CD8-positive, alpha-beta memory T cell (primary cell): ENCODE measurements at regions not wholly inside any gene's neighbourhood (a gene's known extent, or its start where the extent isn't known, plus 50 kb on each side); places are given as distances from the start of the nearest gene placed in this dataset.

Experiments used
- CTCF ChIA-PET: fragments of 350-600 bp; sonication (Branson Sonifier 250); formaldehyde crosslinking; loops from one replicate; lab custom pipeline; 2021; ENCODE audit warnings: antibody characterized with exemption; lab: Charles Lee
- POLR2A ChIA-PET: fragments of 350-600 bp; sonication (Branson Sonifier 250); formaldehyde crosslinking; loops from one replicate; lab custom pipeline; 2021; ENCODE audit warnings: antibody characterized with exemption; lab: Charles Lee
- DNase-seq, 5 donors: peaks; one replicate each; pipeline versions ENCODE4 v3.0.0 to v3.0.0-alpha.2; 2020 to 2022; ENCODE audit warnings: mixed read lengths in 1 of 5
- H3K27ac ChIP-seq: one replicate; pipeline ENCODE4 v1.7.0; 2013; ENCODE audit warnings: low read depth, mild to moderate bottlenecking, low read length, moderate library complexity
- H3K27me3 ChIP-seq: 2 replicates; pipeline ENCODE4 v1.7.0; 2013; ENCODE audit warnings: low read length, mild to moderate bottlenecking; ENCODE audit not compliant: insufficient read depth, poor library complexity, severe bottlenecking
- H3K36me3 ChIP-seq: 2 replicates; pipeline ENCODE4 v1.7.0; 2013; ENCODE audit warnings: mild to moderate bottlenecking, low read length, moderate library complexity; ENCODE audit not compliant: insufficient read depth
- H3K4me1 ChIP-seq: 2 replicates; pipeline ENCODE4 v1.7.0; 2013; ENCODE audit warnings: mild to moderate bottlenecking, low read length, moderate library complexity; ENCODE audit not compliant: insufficient read depth
- H3K4me3 ChIP-seq: 2 replicates; pipeline ENCODE4 v1.7.0; 2013; ENCODE audit warnings: mild to moderate bottlenecking, low read length
- H3K9me3 ChIP-seq: 2 replicates; pipeline ENCODE4 v1.7.0; 2013; ENCODE audit warnings: mild to moderate bottlenecking, low read length
- H3K27ac Mint-ChIP-seq, 8 donors: one replicate each; pipeline ENCODE4 v1.8.0; 2020 to 2021; ENCODE audit warnings: mixed read lengths in 8 of 8, mild to moderate bottlenecking in 6 of 8, inconsistent platforms in 3 of 8, moderate library complexity in 3 of 8
- H3K27me3 Mint-ChIP-seq, 2 donors: one replicate each; pipeline ENCODE4 v1.8.0; 2020 to 2021; ENCODE audit warnings: mixed read lengths in 2 of 2, mild to moderate bottlenecking in 1 of 2, moderate library complexity in 1 of 2
- H3K36me3 Mint-ChIP-seq, 3 donors: one replicate each; pipeline ENCODE4 v1.8.0; 2020 to 2021; ENCODE audit warnings: mixed read lengths in 3 of 3, inconsistent platforms in 1 of 3, mild to moderate bottlenecking in 1 of 3
- H3K4me1 Mint-ChIP-seq, 3 donors: one replicate each; pipeline ENCODE4 v1.8.0; 2020 to 2021; ENCODE audit warnings: mixed read lengths in 3 of 3, inconsistent platforms in 1 of 3, mild to moderate bottlenecking in 1 of 3
- H3K4me3 Mint-ChIP-seq, 7 donors: one replicate each; pipeline ENCODE4 v1.8.0; 2020 to 2021; ENCODE audit warnings: mixed read lengths in 7 of 7, mild to moderate bottlenecking in 6 of 7, moderate library complexity in 4 of 7, inconsistent platforms in 2 of 7
- H3K9me3 Mint-ChIP-seq, 5 donors: one replicate each; pipeline ENCODE4 v1.8.0; 2020 to 2022; ENCODE audit warnings: mixed read lengths in 5 of 5, mild to moderate bottlenecking in 3 of 5, moderate library complexity in 2 of 5, inconsistent platforms in 1 of 5

DNA sequence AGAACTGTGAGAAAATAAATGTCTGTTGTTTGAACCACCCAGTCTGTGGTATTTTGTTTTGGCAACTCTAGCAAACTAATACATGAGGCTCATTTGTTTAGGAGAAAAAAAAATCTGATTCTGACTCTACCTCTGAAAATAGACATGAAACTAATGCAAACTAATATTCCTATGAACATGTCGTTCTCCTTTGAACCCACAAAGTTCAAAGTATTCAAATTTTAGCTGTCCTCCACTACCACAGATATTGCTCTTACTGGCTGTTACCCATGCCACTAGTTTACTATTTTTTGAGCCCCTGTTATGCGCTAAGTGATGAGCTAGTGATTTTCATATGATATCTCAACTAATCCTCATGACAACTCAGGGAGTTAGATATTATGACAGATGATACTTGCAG lies 58.8 kb upstream of the ZNF804B start:
- no peak for DNase-seq
- Histone ChIP-seq H3K4me3 (no peak overlapping the region), H3K27me3 (no peaks in the 10 kb centered on the region), H3K36me3 (no peaks in the 10 kb centered on the region), H3K9me3 (no peaks in the 10 kb centered on the region), H3K4me1 (no peaks in the 10 kb centered on the region), H3K27ac (no peak overlapping the region)
- no peaks in the 10 kb centered on the region for H3K27me3 Mint-ChIP-seq
- no peak overlapping the region for H3K27ac Mint-ChIP-seq
- no peaks in the 10 kb centered on the region for H3K4me1 Mint-ChIP-seq
- ChIA-PET CTCF (no interaction called here), POLR2A (no interaction called here)
- peaks cover 0 to 4% (median 0%) of the 10 kb centered on the region in 5 donors for H3K9me3 Mint-ChIP-seq
- H3K36me3 Mint-ChIP-seq, result no peaks in the 10 kb centered on the region
- no peak overlapping the region for H3K4me3 Mint-ChIP-seq

DNA sequence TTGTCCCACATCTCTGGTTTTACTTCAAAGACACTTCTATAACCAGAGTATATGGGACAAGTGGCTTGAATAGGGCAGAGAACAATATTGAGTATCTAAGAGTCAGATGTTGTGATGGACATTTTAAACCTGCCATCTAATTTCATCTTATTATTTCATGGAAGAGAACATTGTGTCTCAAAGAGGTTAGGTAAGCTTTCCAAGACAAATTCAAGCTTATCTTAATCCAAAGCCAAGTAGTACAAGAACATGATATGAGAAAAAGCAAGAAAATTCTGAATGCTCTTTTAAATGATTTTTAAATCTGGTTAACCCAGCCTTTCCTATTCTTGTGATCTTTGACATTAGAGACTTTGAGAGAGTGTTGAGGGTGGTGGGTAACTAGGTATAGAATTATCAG lies 65.3 kb upstream of the ZNF804B start:
- no peak overlapping the region for H3K27ac Mint-ChIP-seq
- Histone ChIP-seq H3K9me3 (no peaks in the 10 kb centered on the region), H3K36me3 (no peaks in the 10 kb centered on the region), H3K27me3 (no peaks in the 10 kb centered on the region), H3K4me1 (no peaks in the 10 kb centered on the region), H3K27ac (no peak overlapping the region), H3K4me3 (no peak overlapping the region)
- DNase-seq, result no peak
- H3K36me3 Mint-ChIP-seq, result no peaks in the 10 kb centered on the region
- H3K4me3 Mint-ChIP-seq, result no peak overlapping the region
- peaks cover 0 to 4% (median 0%) of the 10 kb centered on the region in 5 donors for H3K9me3 Mint-ChIP-seq
- no peaks in the 10 kb centered on the region for H3K4me1 Mint-ChIP-seq
- POLR2A ChIA-PET, result no interaction called here
- CTCF ChIA-PET, result no interaction called here
- H3K27me3 Mint-ChIP-seq, result no peaks in the 10 kb centered on the region

DNA sequence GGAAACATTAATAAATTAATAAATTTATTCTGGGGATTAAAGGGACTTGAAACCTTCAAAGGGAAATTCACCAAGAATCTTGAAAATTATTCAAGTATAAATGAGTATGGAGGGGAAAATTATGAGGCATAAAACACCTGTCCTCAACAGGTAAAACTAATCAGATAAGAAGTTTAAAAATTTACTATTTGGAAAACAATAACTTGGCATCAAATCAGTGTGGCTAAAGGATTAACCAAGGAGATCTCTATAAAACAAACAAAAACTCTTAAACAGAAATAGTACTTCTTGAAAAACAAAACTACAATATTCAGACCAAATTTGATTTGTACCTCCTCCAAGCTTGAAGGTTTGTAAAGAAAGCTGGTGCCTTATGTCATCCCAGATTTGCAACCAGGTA lies 66.4 kb upstream of the ZNF804B start:
- H3K36me3 ChIP-seq, result no peaks in the 10 kb centered on the region
- no peak for DNase-seq
- no peaks in the 10 kb centered on the region for H3K9me3 ChIP-seq
- H3K4me3 ChIP-seq, result no peak overlapping the region
- no peak overlapping the region for H3K27ac ChIP-seq
- Mint-ChIP-seq H3K9me3 (peaks cover 0 to 4% (median 0%) of the 10 kb centered on the region in 5 donors), H3K27ac (no peak overlapping the region), H3K4me1 (no peaks in the 10 kb centered on the region), H3K4me3 (no peak overlapping the region), H3K36me3 (no peaks in the 10 kb centered on the region), H3K27me3 (no peaks in the 10 kb centered on the region)
- ChIA-PET POLR2A (no interaction called here), CTCF (no interaction called here)
- no peaks in the 10 kb centered on the region for H3K4me1 ChIP-seq
- H3K27me3 ChIP-seq, result no peaks in the 10 kb centered on the region

DNA sequence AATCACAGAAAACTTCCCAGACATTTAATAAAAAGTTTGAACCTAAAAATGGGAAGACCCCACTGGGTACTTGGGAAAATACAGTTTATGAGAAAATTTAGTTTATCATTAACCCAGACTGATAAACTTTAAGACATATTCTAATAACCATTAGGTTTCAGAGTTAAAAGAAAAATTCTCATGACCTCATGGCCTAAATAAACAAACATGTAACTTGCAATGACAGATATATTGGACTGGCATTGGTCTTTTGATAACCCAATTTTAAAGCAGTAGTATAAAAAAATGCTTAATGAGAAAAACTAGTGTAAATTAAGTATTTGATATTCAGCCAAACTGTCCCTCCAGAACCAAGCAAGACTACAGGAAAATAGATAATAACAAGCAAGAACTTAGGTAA lies 67.0 kb upstream of the ZNF804B start:
- H3K4me1 Mint-ChIP-seq, result no peaks in the 10 kb centered on the region
- DNase-seq, result no peak
- peaks cover 0 to 4% (median 0%) of the 10 kb centered on the region in 5 donors for H3K9me3 Mint-ChIP-seq
- H3K27me3 Mint-ChIP-seq, result no peaks in the 10 kb centered on the region
- H3K4me3 Mint-ChIP-seq, result no peak overlapping the region
- no peaks in the 10 kb centered on the region for H3K36me3 ChIP-seq
- no peak overlapping the region for H3K27ac Mint-ChIP-seq
- no peaks in the 10 kb centered on the region for H3K27me3 ChIP-seq
- H3K4me3 ChIP-seq, result no peak overlapping the region
- CTCF ChIA-PET, result no interaction called here
- POLR2A ChIA-PET, result no interaction called here
- H3K9me3 ChIP-seq, result no peaks in the 10 kb centered on the region
- no peaks in the 10 kb centered on the region for H3K4me1 ChIP-seq
- H3K36me3 Mint-ChIP-seq, result no peaks in the 10 kb centered on the region
- no peak overlapping the region for H3K27ac ChIP-seq

DNA sequence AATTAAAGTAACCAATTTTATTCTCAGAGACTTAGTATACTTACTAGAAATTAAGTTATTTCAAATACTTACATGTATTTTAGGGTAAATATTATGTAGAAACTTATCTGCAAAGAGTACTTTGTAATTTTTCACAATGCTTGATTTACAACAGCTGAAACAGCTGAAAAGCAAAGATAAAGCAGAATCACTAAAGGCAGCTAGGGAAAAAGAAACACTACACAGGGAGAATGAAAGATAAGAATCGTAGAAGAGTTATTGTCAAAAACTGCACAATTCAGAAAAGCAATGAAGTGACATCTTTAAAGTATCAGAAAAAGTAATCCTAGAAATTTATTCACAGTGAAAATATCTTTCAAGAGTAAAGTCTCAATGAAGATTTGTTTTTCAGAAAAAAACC lies 69.7 kb upstream of the ZNF804B start:
- Histone ChIP-seq H3K9me3 (no peaks in the 10 kb centered on the region), H3K36me3 (no peaks in the 10 kb centered on the region), H3K27me3 (no peaks in the 10 kb centered on the region), H3K4me1 (no peaks in the 10 kb centered on the region), H3K27ac (no peak overlapping the region), H3K4me3 (no peak overlapping the region)
- Mint-ChIP-seq H3K27ac (no peak overlapping the region), H3K4me1 (no peaks in the 10 kb centered on the region), H3K27me3 (no peaks in the 10 kb centered on the region), H3K36me3 (no peaks in the 10 kb centered on the region), H3K4me3 (no peak overlapping the region), H3K9me3 (peaks cover 0 to 4% (median 0%) of the 10 kb centered on the region in 5 donors)
- ChIA-PET POLR2A (no interaction called here), CTCF (no interaction called here)
- no peak for DNase-seq

DNA sequence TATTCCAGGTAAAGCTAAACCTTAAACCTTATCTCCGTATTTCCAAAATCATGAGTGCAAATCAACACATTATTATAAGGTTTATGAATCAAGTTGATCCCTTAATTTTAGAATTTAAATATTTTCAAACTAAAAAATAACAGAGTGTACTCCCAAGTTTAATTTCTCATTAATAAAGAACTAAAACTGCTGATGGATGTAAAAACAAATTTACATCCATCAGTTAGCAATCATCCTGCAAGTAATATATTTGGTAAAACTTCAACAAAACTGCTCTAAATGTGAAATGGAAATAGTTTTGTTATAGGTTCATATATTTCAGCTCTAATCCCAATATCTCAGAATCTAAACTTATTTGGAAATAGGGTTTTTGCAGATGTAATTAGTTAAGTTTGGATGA lies 71.3 kb upstream of the ZNF804B start:
- H3K4me3 ChIP-seq, result no peak overlapping the region
- CTCF ChIA-PET, result no interaction called here
- Mint-ChIP-seq H3K36me3 (no peaks in the 10 kb centered on the region), H3K27me3 (no peaks in the 10 kb centered on the region), H3K27ac (no peak overlapping the region), H3K4me1 (no peaks in the 10 kb centered on the region), H3K9me3 (peaks cover 0 to 4% (median 0%) of the 10 kb centered on the region in 5 donors), H3K4me3 (no peak overlapping the region)
- no peak for DNase-seq
- H3K9me3 ChIP-seq, result no peaks in the 10 kb centered on the region
- H3K4me1 ChIP-seq, result no peaks in the 10 kb centered on the region
- no peaks in the 10 kb centered on the region for H3K27me3 ChIP-seq
- POLR2A ChIA-PET, result no interaction called here
- H3K27ac ChIP-seq, result no peak overlapping the region
- H3K36me3 ChIP-seq, result no peaks in the 10 kb centered on the region

DNA sequence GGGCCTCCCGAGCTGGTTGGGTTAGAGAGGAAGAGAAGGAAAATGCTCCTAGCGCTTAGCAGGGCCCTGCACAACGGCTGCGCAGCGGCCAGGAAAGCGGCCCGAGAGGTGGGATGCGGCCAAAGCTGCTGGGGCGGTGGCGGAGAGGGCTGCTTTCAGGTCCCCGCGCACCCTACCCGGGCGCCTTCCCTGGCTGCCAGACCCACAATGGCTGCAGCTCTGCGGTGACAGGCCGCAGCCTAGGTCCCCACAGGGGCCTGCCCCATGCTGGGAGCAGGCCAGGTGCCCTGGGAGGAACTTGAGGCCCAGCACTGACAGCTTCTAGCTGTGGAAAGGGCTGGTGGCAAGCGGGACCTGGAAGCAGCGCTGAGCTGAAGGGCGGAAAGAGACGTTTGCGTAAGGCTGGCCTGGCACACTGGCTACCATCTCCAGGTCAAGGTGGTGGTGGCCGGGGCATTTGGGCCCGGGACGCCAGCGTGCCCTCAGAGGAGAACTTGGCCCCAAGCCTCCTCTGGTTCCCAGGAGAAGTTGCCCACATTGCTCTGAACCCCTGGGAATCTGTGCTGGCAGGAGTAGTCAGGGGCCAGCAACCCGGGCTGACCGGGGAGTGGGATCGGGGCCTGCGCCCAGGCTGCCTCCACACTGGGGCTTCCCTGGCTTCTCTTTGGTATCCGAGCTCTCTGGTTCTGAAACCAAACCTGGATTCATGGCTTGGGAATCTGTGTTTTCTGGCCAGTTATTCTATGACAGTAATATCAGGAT lies 72.9 kb upstream of the ZNF804B start:
- ChIA-PET CTCF (no interaction called here), POLR2A (no interaction called here)
- Histone ChIP-seq H3K4me1 (no peaks in the 10 kb centered on the region), H3K9me3 (no peaks in the 10 kb centered on the region), H3K36me3 (no peaks in the 10 kb centered on the region), H3K4me3 (no peak overlapping the region), H3K27me3 (no peaks in the 10 kb centered on the region), H3K27ac (no peak overlapping the region)
- peaks cover 0 to 3% (median 0%) of the 10 kb centered on the region in 5 donors for H3K9me3 Mint-ChIP-seq
- no peak overlapping the region for H3K4me3 Mint-ChIP-seq
- no peak for DNase-seq
- H3K27ac Mint-ChIP-seq, result no peak overlapping the region
- H3K4me1 Mint-ChIP-seq, result no peaks in the 10 kb centered on the region
- no peaks in the 10 kb centered on the region for H3K36me3 Mint-ChIP-seq
- no peaks in the 10 kb centered on the region for H3K27me3 Mint-ChIP-seq

DNA sequence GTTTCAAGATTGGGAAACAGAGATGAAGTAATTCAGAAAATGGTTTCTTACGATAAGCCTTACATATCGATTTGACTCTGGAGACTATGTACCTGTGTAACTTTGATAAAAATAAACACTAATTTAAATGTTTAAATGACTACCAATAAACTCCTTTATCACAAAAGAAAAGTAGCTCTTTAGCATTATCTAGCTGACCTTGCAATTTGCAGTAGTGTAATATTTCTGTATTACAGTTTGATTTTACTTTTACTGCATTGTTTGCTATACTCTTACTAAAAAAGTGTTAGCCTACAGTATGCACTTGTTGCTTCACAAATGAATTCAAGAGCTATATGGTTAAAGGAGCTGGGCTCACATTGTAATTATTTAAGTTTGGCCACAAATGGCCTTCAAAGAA lies 77.8 kb upstream of the ZNF804B start:
- no peaks in the 10 kb centered on the region for H3K36me3 Mint-ChIP-seq
- ChIA-PET CTCF (no interaction called here), POLR2A (no interaction called here)
- H3K27me3 Mint-ChIP-seq, result no peaks in the 10 kb centered on the region
- no peaks in the 10 kb centered on the region for H3K4me1 ChIP-seq
- peaks cover 0 to 3% (median 0%) of the 10 kb centered on the region in 5 donors for H3K9me3 Mint-ChIP-seq
- H3K4me3 Mint-ChIP-seq, result no peak overlapping the region
- no peak overlapping the region for H3K27ac ChIP-seq
- no peak overlapping the region for H3K27ac Mint-ChIP-seq
- no peaks in the 10 kb centered on the region for H3K27me3 ChIP-seq
- no peak for DNase-seq
- no peaks in the 10 kb centered on the region for H3K9me3 ChIP-seq
- H3K4me1 Mint-ChIP-seq, result no peaks in the 10 kb centered on the region
- no peaks in the 10 kb centered on the region for H3K36me3 ChIP-seq
- H3K4me3 ChIP-seq, result no peak overlapping the region
